ENCODE measurements at regions not wholly inside any gene's neighbourhood (a gene's known extent, or its start where the extent isn't known, plus 50 kb on each side); places are given as distances from the start of the nearest gene placed in this dataset.

DNA sequence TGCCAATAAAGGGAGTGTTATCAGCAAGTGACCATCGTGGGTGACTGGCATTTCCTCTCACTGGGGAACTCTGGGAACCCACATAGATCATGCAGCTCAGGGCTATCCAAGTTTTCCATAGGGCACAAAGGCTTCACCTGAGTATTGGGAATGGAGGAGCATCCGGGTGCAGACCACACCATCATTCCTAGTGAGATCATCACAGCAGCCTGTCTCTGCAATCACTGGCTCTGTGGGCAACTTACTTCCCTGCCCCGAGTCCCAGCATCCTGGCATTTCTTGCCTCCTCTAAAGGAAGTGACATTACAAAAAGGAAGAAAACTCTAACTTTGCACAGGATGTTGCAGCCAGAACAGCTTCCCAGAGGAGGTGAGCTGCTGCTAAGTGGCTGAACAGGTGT is 80.6 kb upstream of the SHB start:
- H3K27me3 Mint-ChIP-seq (ENCODE audit: unreplicated experiment): no peaks in the 10 kb centered on the region
- DNase-seq (ENCODE audit: low spot score): no peak
- H3K9me3 Mint-ChIP-seq (ENCODE audit: unreplicated experiment): no peaks in the 10 kb centered on the region
- H3K4me1 Mint-ChIP-seq (ENCODE audit: unreplicated experiment): peaks cover 4% of the 10 kb centered on the region
- H3K36me3 Mint-ChIP-seq (ENCODE audit: low read depth, unreplicated experiment): no peaks in the 10 kb centered on the region
- H3K4me3 Mint-ChIP-seq (ENCODE audit: unreplicated experiment): no peak overlapping the region
- no peak for TF ChIP-seq CTCF (IDR thresholded peaks at IDR 0.05; ENCODE audit: unreplicated experiment)
- no peak overlapping the region for H3K27ac Mint-ChIP-seq (ENCODE audit: unreplicated experiment)

- H3K27me3 Mint-ChIP-seq (ENCODE audit: unreplicated experiment): no peaks in the 10 kb centered on the region
- H3K36me3 Mint-ChIP-seq (ENCODE audit: low read depth, unreplicated experiment): no peaks in the 10 kb centered on the region
- peaks cover 4% of the 10 kb centered on the region for H3K4me1 Mint-ChIP-seq (ENCODE audit: unreplicated experiment)
- TF ChIP-seq CTCF (IDR thresholded peaks at IDR 0.05; ENCODE audit: unreplicated experiment): no peak
- no peaks in the 10 kb centered on the region for H3K9me3 Mint-ChIP-seq (ENCODE audit: unreplicated experiment)
- H3K27ac Mint-ChIP-seq (ENCODE audit: unreplicated experiment): no peak overlapping the region
- DNase-seq (ENCODE audit: low spot score): no peak
- no peak overlapping the region for H3K4me3 Mint-ChIP-seq (ENCODE audit: unreplicated experiment)
These were observed 77.8 kb upstream of the SHB start for GRCh38 chr9:38146844-38147243.

DNA sequence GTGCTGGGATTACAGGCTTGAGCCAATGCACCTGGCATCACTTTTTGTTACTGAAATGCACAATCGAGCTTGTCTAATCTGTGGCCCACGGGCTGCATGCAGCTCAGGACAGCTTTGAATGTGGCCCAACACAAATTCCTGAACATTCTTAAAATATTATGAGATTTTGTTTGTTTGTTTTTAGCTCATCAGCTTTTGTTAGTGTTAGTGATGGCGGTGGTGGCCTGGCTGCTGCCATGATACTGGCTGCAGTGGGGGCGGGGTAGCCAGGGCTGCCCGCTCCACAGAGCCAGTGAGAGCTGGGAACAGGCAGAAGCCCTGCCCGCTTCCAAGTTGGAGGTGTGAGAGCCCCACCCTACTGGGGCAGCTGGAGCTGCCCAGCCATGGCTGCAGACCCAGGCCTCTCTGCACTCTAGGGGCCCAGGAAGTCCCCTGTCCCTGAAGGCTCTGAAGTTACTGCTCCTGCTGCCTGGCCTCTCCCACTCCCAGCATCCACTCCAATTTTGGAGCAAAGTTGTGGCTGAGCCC is 76.6 kb upstream of the SHB start:
- DNase-seq (ENCODE audit: low spot score): no peak
- no peaks in the 10 kb centered on the region for H3K36me3 Mint-ChIP-seq (ENCODE audit: low read depth, unreplicated experiment)

DNA sequence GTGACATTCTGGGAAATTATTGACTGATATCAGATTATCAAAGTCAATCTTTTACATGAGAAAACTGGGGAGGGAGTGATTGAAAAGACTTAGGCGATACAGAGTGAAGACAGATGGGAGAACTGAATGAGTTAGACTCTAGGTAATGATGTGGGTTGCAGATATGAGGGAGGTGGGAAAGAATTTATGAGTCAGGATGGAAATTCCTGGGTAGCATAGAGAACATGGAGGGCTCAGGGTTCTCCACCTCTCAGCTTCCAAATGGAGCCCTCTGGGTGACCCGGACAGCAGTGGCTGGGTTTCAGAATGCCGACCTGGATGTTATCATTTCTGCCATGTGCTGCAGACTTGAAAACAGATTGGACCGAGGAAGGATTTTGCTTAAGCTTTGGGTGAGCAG is 75.4 kb upstream of the SHB start:
- Mint-ChIP-seq H3K9me3 (ENCODE audit: unreplicated experiment) (no peaks in the 10 kb centered on the region), H3K4me3 (ENCODE audit: unreplicated experiment) (no peak overlapping the region), H3K4me1 (ENCODE audit: unreplicated experiment) (peaks cover 2% of the 10 kb centered on the region), H3K27ac (ENCODE audit: unreplicated experiment) (no peak overlapping the region), H3K36me3 (ENCODE audit: low read depth, unreplicated experiment) (no peaks in the 10 kb centered on the region), H3K27me3 (ENCODE audit: unreplicated experiment) (peaks cover 8% of the 10 kb centered on the region)
- DNase-seq (ENCODE audit: low spot score): no peak
- TF ChIP-seq CTCF (IDR thresholded peaks at IDR 0.05; ENCODE audit: unreplicated experiment): no peak

More for the DNA sequence above, 76.6 kb upstream of the SHB start:
- TF ChIP-seq CTCF (IDR thresholded peaks at IDR 0.05; ENCODE audit: unreplicated experiment): no peak
- H3K9me3 Mint-ChIP-seq (ENCODE audit: unreplicated experiment): no peaks in the 10 kb centered on the region
- no peak overlapping the region for H3K4me3 Mint-ChIP-seq (ENCODE audit: unreplicated experiment)
- H3K27me3 Mint-ChIP-seq (ENCODE audit: unreplicated experiment): peaks cover 7% of the 10 kb centered on the region
- peaks cover 4% of the 10 kb centered on the region for H3K4me1 Mint-ChIP-seq (ENCODE audit: unreplicated experiment)
- no peak overlapping the region for H3K27ac Mint-ChIP-seq (ENCODE audit: unreplicated experiment)

DNA sequence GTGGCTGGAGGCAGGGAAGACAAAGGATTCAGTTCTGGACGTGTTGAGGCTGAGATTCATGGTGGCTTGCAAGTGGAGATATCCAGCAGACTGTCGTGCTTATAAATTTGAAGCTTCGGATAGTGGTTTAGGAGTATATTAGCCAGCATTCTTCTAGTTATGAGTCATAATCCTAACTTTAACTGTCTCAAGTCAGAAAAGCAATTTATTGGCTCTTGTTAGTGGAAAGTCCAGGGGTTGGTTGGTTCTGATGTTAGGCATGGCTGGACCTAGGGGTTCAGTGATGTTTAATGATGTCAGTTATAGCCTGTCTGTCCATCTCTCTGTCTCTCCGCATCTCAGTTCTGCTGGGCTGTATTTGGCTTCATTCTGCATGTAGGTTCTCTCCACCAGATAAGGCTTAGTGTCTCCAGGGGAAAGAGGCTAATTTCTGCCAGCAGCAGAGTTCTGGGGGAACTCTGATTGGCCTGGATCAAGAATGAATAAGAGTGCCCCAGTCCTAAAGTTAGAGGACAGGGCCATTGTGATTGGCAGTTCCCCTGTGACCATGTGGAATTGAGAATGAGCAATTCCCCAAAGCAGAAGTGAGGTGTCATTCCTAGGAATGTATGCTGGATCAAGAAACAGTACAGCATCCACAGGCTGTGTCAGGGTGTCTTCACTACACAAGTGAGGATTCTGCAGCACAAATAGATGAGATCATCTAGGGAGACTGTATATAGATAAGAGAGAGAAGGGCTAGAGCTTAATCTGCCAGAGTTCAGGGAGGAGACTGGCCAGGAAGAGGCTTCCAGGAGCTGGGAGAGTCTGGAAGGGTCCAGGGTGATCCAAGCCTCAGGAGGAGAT is 72.9 kb upstream of the SHB start:
- no peak for DNase-seq (ENCODE audit: low spot score)
- Mint-ChIP-seq H3K36me3 (ENCODE audit: low read depth, unreplicated experiment) (no peaks in the 10 kb centered on the region), H3K27ac (ENCODE audit: unreplicated experiment) (no peak overlapping the region), H3K9me3 (ENCODE audit: unreplicated experiment) (no peaks in the 10 kb centered on the region), H3K4me1 (ENCODE audit: unreplicated experiment) (no peaks in the 10 kb centered on the region), H3K4me3 (ENCODE audit: unreplicated experiment) (no peak overlapping the region), H3K27me3 (ENCODE audit: unreplicated experiment) (peaks cover 8% of the 10 kb centered on the region)
- no peak for TF ChIP-seq CTCF (IDR thresholded peaks at IDR 0.05; ENCODE audit: unreplicated experiment)
